ENCODE measurements at regions not wholly inside any gene's neighbourhood (a gene's known extent, or its start where the extent isn't known, plus 50 kb on each side); places are given as distances from the start of the nearest gene placed in this dataset.

DNA sequence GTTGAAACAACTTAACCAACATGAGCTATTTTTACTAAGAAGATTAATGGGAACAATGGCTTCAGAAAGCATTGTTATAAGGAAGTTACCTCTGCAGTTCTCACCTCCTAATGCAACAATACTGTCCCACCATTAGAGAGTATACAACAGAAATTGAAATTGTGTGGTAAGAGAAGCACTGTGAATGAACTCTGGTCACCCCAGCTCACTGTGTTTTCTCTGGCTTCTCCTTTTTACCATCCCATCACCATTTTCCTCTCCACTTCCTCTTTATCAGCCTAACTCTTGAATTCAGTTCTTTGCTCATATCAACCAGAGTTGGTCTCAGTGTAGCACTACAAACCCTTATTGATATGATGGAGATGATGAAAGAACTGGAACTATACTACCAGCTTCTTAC is 138.0 kb upstream of the POU2AF2 start:
- Histone ChIP-seq H3K4me3 (no peak overlapping the region), H3K36me3 (no peaks in the 10 kb centered on the region), H3K9me3 (no peaks in the 10 kb centered on the region), H3K27ac (no peak overlapping the region), H3K27me3 (no peaks in the 10 kb centered on the region), H3K4me1 (no peaks in the 10 kb centered on the region)
- ATAC-seq, result peak in 2 of 4 donors; percentile 27 to 62
- no peak for DNase-seq
- intact Hi-C loops (cut with DNase I), result no loop called here
- TF ChIP-seq POLR2A (IDR thresholded peaks at IDR 0.05), result no peak
- TF ChIP-seq, protein P1, sequence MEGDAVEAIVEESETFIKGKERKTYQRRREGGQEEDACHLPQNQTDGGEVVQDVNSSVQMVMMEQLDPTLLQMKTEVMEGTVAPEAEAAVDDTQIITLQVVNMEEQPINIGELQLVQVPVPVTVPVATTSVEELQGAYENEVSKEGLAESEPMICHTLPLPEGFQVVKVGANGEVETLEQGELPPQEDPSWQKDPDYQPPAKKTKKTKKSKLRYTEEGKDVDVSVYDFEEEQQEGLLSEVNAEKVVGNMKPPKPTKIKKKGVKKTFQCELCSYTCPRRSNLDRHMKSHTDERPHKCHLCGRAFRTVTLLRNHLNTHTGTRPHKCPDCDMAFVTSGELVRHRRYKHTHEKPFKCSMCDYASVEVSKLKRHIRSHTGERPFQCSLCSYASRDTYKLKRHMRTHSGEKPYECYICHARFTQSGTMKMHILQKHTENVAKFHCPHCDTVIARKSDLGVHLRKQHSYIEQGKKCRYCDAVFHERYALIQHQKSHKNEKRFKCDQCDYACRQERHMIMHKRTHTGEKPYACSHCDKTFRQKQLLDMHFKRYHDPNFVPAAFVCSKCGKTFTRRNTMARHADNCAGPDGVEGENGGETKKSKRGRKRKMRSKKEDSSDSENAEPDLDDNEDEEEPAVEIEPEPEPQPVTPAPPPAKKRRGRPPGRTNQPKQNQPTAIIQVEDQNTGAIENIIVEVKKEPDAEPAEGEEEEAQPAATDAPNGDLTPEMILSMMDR (IDR thresholded peaks at IDR 0.05), result no peak

DNA sequence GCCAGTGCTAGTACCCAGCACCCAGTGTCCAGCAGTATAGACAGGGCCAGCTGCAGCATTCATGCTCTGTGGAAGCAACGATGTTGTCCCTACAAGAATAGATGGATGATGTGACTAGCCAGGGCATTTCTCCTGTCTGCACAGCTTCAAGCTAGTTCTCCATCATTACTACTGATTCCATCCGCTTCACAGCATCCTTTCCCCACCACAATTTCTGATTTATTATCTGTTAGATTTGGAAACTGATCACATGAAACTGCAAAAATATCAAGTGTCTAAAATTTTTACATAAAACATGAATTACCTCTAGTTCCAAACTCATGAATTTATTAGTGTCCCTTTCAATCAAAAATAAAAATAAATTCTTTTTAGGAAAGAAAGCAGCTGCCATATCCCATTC is 138.9 kb upstream of the POU2AF2 start:
- WGBS (ENCODE audit: insufficient coverage, low coverage, low lambda C conversion rate, missing lambda C conversion rate), result 74% methylated on average over 2 of the region's 2 CpGs
- Histone ChIP-seq H3K27ac (no peak overlapping the region), H3K4me3 (no peak overlapping the region), H3K4me1 (no peaks in the 10 kb centered on the region), H3K27me3 (no peaks in the 10 kb centered on the region), H3K36me3 (no peaks in the 10 kb centered on the region), H3K9me3 (no peaks in the 10 kb centered on the region)
- TF ChIP-seq, protein P1 (IDR thresholded peaks at IDR 0.05), result no peak
- no peak for TF ChIP-seq POLR2A (IDR thresholded peaks at IDR 0.05)
- intact Hi-C loops (cut with DNase I), result no loop called here
- DNase-seq, result no peak
- ATAC-seq, result no peak

DNA sequence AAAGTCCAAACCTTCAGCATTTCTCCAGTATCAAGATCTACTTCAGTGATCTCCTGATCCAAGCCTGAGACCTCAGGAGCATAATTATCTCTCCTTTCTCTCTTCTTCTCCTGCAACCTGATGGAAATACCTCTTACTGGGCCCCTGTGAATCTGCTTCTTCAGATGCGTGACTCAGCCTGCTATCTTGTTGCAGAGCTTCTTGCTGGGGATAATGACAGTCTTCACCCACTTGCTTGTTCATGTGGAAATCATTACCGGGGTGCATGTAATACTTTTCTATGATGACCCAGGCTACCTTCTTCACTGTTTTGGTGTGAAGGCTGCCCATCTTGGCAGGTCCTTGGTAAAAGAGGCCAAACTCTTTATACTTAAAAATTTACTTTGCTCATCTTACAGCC is 140.0 kb upstream of the POU2AF2 start:
- TF ChIP-seq, protein P1 (IDR thresholded peaks at IDR 0.05), result no peak
- TF ChIP-seq POLR2A (IDR thresholded peaks at IDR 0.05), result no peak
- DNase-seq (no peak), ATAC-seq (no peak)
- Histone ChIP-seq H3K9me3 (no peaks in the 10 kb centered on the region), H3K4me1 (no peaks in the 10 kb centered on the region), H3K4me3 (no peak overlapping the region), H3K36me3 (no peaks in the 10 kb centered on the region), H3K27me3 (no peaks in the 10 kb centered on the region), H3K27ac (no peak overlapping the region)
- intact Hi-C loops (cut with DNase I), result no loop called here
- 80% methylated on average over 1 of the region's 2 CpGs for WGBS (ENCODE audit: insufficient coverage, low coverage, low lambda C conversion rate, missing lambda C conversion rate)

DNA sequence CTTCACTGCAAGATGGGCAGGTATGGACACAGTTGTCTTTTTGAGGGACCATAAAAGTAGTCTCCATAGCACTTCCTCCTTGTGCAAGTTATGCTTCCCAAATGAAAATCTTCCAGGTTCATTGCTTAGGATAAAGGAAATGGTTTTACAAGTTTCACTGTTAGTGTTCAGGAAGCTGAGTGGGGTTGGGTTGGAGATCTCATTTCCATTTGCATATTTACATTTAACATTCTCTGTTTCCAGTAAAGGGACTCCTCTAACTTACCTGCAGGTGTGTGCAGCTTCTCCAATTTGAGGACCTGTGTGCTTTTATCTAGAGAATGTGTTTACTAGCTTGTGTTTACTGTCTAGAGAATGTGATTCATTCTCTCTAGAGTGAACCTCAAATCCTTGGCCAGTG is 141.3 kb upstream of the POU2AF2 start:
- TF ChIP-seq, protein P1 (IDR thresholded peaks at IDR 0.05), result no peak
- no peak for TF ChIP-seq POLR2A (IDR thresholded peaks at IDR 0.05)
- intact Hi-C loops (cut with DNase I), result no loop called here
- H3K36me3 ChIP-seq, result no peaks in the 10 kb centered on the region
- no peak overlapping the region for H3K27ac ChIP-seq
- H3K4me3 ChIP-seq, result no peak overlapping the region
- no peaks in the 10 kb centered on the region for H3K27me3 ChIP-seq
- DNase-seq (no peak), ATAC-seq (no peak)
- H3K9me3 ChIP-seq, result no peaks in the 10 kb centered on the region
- H3K4me1 ChIP-seq, result no peaks in the 10 kb centered on the region

DNA sequence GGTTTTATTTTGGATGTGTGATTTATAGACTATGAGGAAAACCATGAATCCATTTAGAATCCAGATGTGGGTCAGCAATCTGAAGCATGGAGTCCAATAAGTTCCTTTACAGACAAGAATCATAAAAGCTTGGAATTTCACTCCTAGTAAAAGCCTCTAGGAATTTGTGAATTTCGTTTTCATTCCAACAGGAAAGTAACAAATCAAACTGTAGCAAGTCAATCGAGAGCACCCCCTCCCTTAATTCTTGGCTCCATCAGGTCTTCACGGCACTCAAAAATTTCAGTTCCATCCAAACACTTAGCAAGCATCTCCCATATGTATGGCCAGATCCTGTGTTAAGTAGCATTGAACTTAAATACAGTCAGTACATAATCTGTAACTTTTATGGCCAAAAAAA is 143.6 kb upstream of the POU2AF2 start:
- Histone ChIP-seq H3K9me3 (no peaks in the 10 kb centered on the region), H3K27ac (no peak overlapping the region), H3K4me3 (no peak overlapping the region), H3K36me3 (no peaks in the 10 kb centered on the region), H3K27me3 (no peaks in the 10 kb centered on the region), H3K4me1 (no peaks in the 10 kb centered on the region)
- no peak for TF ChIP-seq POLR2A (IDR thresholded peaks at IDR 0.05)
- TF ChIP-seq, protein P1 (IDR thresholded peaks at IDR 0.05), result no peak
- intact Hi-C loops (cut with DNase I), result no loop called here
- DNase-seq (no peak), ATAC-seq (no peak)
- 44% methylated on average over 3 of the region's 3 CpGs for WGBS (ENCODE audit: insufficient coverage, low coverage, low lambda C conversion rate, missing lambda C conversion rate)
